MM.1S (cell line): ENCODE measurements at regions not wholly inside any gene's neighbourhood (a gene's known extent, or its start where the extent isn't known, plus 50 kb on each side); places are given as distances from the start of the nearest gene placed in this dataset.

Experiments used
- DNase-seq: peaks from one replicate; pipeline ENCODE4 v3.0.0-alpha.2; 2015
- H2AFZ ChIP-seq: fragments of 300-600 bp; sonication (generic); 2 replicates; pipeline ENCODE4 v1.6.0; 2016; ENCODE audit warnings: antibody characterized with exemption, low read length
- H3F3A ChIP-seq: fragments of 300-600 bp; sonication (generic); 2 replicates; pipeline ENCODE4 v1.6.1; 2016; ENCODE audit warnings: mild to moderate bottlenecking, antibody characterized with exemption, low read length, moderate library complexity, mixed read lengths; ENCODE audit not compliant: insufficient read depth
- H3K27ac ChIP-seq: fragments of 300-600 bp; sonication (generic); 2 replicates; pipeline ENCODE4 v1.5.1; 2016; ENCODE audit warnings: mild to moderate bottlenecking, low read length
- H3K27me3 ChIP-seq: fragments of 300-600 bp; sonication (generic); replicated peaks from 2 replicates; pipeline ENCODE4 v1.6.0; 2016; ENCODE audit warnings: low read length; ENCODE audit not compliant: insufficient read depth
- H3K36me3 ChIP-seq: fragments of 300-600 bp; sonication (generic); replicated peaks from 2 replicates; pipeline ENCODE4 v1.6.1; 2016; ENCODE audit warnings: mild to moderate bottlenecking, low read length, mixed read lengths; ENCODE audit not compliant: insufficient read depth
- H3K4me1 ChIP-seq: fragments of 300-600 bp; sonication (generic); 2 replicates; pipeline ENCODE4 v1.6.1; 2016; ENCODE audit warnings: low read length, mixed read lengths
- H3K4me2 ChIP-seq: fragments of 300-600 bp; sonication (generic); 2 replicates; pipeline ENCODE4 v1.6.0; 2016; ENCODE audit warnings: low read depth, low read length
- H3K4me3 ChIP-seq: fragments of 300-600 bp; sonication (generic); 2 replicates; pipeline ENCODE4 v1.5.1; 2016; ENCODE audit warnings: low read length, mixed read lengths
- H3K79me2 ChIP-seq: fragments of 300-600 bp; sonication (generic); 2 replicates; pipeline ENCODE4 v1.6.1; 2016; ENCODE audit warnings: mixed run types, low read length, mixed read lengths
- H3K9ac ChIP-seq: fragments of 300-600 bp; sonication (generic); 2 replicates; pipeline ENCODE4 v1.6.1; 2016; ENCODE audit warnings: low read length, mixed read lengths
- H3K9me2 ChIP-seq: fragments of 300-600 bp; sonication (generic); replicated peaks from 2 replicates; pipeline ENCODE4 v1.6.1; 2016; ENCODE audit warnings: mild to moderate bottlenecking, low read length, mixed read lengths; ENCODE audit not compliant: insufficient read depth
- H3K9me3 ChIP-seq: fragments of 300-600 bp; sonication (generic); replicated peaks from 2 replicates; pipeline ENCODE4 v1.6.1; 2016; ENCODE audit warnings: mild to moderate bottlenecking, low read length, mixed read lengths; ENCODE audit not compliant: insufficient read depth
- H4K20me1 ChIP-seq: fragments of 300-600 bp; sonication (generic); 2 replicates; pipeline ENCODE4 v1.6.1; 2016; ENCODE audit warnings: mild to moderate bottlenecking, low read length, moderate library complexity, mixed read lengths; ENCODE audit not compliant: insufficient read depth
- EZH2 ChIP-seq: fragments of 300-600 bp; sonication (generic); optimal IDR thresholded peaks from 2 replicates; pipeline ENCODE3; 2017; ENCODE audit warnings: low read depth, mild to moderate bottlenecking, antibody characterized with exemption, low read length, mixed read lengths
- EZH2phosphoT487 ChIP-seq: fragments of 300-600 bp; sonication (generic); IDR thresholded peaks from 2 replicates; pipeline ENCODE4 v1.6.1; 2018; ENCODE audit warnings: antibody characterized with exemption, low read length
- TF ChIP-seq, protein P1 (sequence below): fragments of 300-600 bp; sonication (generic); IDR thresholded peaks from 2 replicates; pipeline ENCODE4 v1.5.1; 2016; ENCODE audit warnings: antibody characterized with exemption, low read length, mixed read lengths

DNA sequence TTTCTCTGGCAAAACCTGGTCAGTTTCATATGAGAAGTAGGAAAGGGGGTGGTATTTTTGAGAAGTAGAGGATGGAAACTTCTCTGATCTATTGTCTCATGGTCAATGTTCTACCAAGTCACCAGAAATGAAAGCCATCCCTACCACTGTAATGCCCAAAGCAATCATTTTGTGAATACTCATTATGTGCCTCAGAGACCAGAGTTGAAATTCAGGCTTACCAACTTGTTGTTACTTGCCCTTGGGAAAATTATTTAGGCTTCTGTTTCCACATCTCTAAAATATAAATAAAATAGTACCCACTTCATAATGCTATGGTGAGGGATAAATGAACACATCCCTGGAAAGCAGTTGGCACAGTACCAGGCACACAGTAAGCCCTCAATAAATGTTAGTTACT, 723.7 kb upstream of the TBX3 start:
- DNase-seq, result no peak

GRCh38 chr12:115407036-115407435, 723.1 kb upstream of the TBX3 start:
- no peaks in the 10 kb centered on the region for H3K9me2 ChIP-seq
- H3K79me2 ChIP-seq, result no peaks in the 10 kb centered on the region
- H3F3A ChIP-seq, result no peaks in the 10 kb centered on the region
- no peak overlapping the region for H3K4me2 ChIP-seq
- no peaks in the 10 kb centered on the region for H3K9me3 ChIP-seq
- no peak overlapping the region for H3K4me3 ChIP-seq
- no peak overlapping the region for H3K27ac ChIP-seq
- H3K4me1 ChIP-seq, result no peaks in the 10 kb centered on the region
- H2AFZ ChIP-seq, result no peak overlapping the region
- DNase-seq, result no peak
- no peaks in the 10 kb centered on the region for H4K20me1 ChIP-seq
- H3K36me3 ChIP-seq, result no peaks in the 10 kb centered on the region
- no peak overlapping the region for H3K9ac ChIP-seq
- H3K27me3 ChIP-seq, result no peaks in the 10 kb centered on the region
- TF ChIP-seq EZH2phosphoT487, result no peak
- TF ChIP-seq, protein P1, sequence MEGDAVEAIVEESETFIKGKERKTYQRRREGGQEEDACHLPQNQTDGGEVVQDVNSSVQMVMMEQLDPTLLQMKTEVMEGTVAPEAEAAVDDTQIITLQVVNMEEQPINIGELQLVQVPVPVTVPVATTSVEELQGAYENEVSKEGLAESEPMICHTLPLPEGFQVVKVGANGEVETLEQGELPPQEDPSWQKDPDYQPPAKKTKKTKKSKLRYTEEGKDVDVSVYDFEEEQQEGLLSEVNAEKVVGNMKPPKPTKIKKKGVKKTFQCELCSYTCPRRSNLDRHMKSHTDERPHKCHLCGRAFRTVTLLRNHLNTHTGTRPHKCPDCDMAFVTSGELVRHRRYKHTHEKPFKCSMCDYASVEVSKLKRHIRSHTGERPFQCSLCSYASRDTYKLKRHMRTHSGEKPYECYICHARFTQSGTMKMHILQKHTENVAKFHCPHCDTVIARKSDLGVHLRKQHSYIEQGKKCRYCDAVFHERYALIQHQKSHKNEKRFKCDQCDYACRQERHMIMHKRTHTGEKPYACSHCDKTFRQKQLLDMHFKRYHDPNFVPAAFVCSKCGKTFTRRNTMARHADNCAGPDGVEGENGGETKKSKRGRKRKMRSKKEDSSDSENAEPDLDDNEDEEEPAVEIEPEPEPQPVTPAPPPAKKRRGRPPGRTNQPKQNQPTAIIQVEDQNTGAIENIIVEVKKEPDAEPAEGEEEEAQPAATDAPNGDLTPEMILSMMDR, result no peak
- TF ChIP-seq EZH2, result no peak

More for the DNA sequence above, 723.7 kb upstream of the TBX3 start:
- no peak overlapping the region for H2AFZ ChIP-seq
- H4K20me1 ChIP-seq, result no peaks in the 10 kb centered on the region
- no peaks in the 10 kb centered on the region for H3K36me3 ChIP-seq
- no peak overlapping the region for H3K27ac ChIP-seq
- H3F3A ChIP-seq, result no peaks in the 10 kb centered on the region
- H3K79me2 ChIP-seq, result no peaks in the 10 kb centered on the region
- H3K4me2 ChIP-seq, result no peak overlapping the region
- H3K4me3 ChIP-seq, result no peak overlapping the region
- H3K4me1 ChIP-seq, result no peaks in the 10 kb centered on the region
- no peaks in the 10 kb centered on the region for H3K9me2 ChIP-seq
- H3K9ac ChIP-seq, result no peak overlapping the region
- H3K27me3 ChIP-seq, result no peaks in the 10 kb centered on the region
- TF ChIP-seq, protein P1, result no peak
- no peak for TF ChIP-seq EZH2phosphoT487
- no peak for TF ChIP-seq EZH2
- H3K9me3 ChIP-seq, result no peaks in the 10 kb centered on the region

GRCh38 chr12:115405471-115405860, 721.5 kb upstream of the TBX3 start:
- no peaks in the 10 kb centered on the region for H3K9me2 ChIP-seq
- no peaks in the 10 kb centered on the region for H3K36me3 ChIP-seq
- H3F3A ChIP-seq, result no peaks in the 10 kb centered on the region
- no peaks in the 10 kb centered on the region for H3K27me3 ChIP-seq
- H3K9ac ChIP-seq, result no peak overlapping the region
- DNase-seq, result no peak
- H4K20me1 ChIP-seq, result no peaks in the 10 kb centered on the region
- no peak overlapping the region for H3K4me2 ChIP-seq
- TF ChIP-seq, protein P1, result no peak
- TF ChIP-seq EZH2 (no peak), EZH2phosphoT487 (no peak)
- no peak overlapping the region for H2AFZ ChIP-seq
- H3K4me1 ChIP-seq, result no peaks in the 10 kb centered on the region
- H3K79me2 ChIP-seq, result no peaks in the 10 kb centered on the region
- H3K4me3 ChIP-seq, result no peak overlapping the region
- no peaks in the 10 kb centered on the region for H3K9me3 ChIP-seq
- H3K27ac ChIP-seq, result no peak overlapping the region
